Activated CD4-positive, alpha-beta T cell treated with anti-CD3 and anti-CD28 coated beads, Interleukin-2, Interleukin-4, amounts not matched to agents 100 ng/mL and 50 ng/mL, durations not matched to agents 16 hours and 8 hours (primary cell): ENCODE measurements at regions not wholly inside any gene's neighbourhood (a gene's known extent, or its start where the extent isn't known, plus 50 kb on each side); places are given as distances from the start of the nearest gene placed in this dataset.
"Not testable (repeated sequence)": the region's sequence is repeated elsewhere in the genome, so short reads cannot be mapped to it uniquely, and the experiment has no call there.

ENCODE experiments used
- DNase-seq: peaks from one replicate; pipeline ENCODE4 v3.0.0-alpha.2; 2020; ENCODE audit warnings: low spot score

DNA sequence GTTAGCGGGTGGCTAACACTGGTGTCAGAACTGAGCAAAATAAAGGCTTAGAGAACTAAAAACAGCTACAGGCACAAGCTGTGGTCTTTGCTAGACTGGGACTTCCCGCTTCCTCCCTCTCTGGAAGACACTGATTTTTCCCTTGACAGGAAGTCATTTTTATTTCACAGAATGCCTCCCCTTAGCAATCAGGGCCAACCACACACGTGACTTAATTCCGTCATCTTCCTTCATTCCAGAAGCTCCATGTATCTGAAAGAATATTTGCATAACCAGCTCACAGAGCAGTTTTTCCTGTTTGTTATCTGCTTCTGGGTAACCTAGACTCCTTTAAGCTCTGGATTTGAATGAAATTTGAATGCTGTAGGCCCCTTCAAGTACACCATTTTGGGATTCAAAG lies 327.5 kb upstream of the FRG1 start:
- no peak for DNase-seq

DNA sequence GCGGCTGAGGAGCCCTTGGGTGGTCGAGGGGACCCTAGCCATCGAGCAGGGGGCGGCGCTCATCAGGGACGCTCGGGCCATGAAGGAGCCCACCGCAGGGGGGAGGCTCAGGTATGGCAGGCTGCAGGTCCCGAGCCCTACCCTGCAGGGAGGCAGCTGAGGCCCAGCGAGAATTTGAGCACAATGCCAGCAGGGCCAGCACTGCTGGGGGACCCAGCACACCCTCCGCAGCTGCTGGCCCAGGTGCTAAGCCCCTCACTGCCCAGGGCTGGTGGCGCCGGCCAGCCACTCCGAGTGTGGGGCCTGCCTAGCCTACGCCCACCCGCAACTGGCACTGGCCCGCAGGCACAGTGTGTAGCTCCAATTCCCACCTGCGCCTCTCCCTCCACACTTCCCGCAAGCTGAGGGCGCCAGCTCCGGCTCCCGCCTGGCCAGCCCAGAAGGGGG lies 325.4 kb upstream of the FRG1 start:
- no peak for DNase-seq

DNA sequence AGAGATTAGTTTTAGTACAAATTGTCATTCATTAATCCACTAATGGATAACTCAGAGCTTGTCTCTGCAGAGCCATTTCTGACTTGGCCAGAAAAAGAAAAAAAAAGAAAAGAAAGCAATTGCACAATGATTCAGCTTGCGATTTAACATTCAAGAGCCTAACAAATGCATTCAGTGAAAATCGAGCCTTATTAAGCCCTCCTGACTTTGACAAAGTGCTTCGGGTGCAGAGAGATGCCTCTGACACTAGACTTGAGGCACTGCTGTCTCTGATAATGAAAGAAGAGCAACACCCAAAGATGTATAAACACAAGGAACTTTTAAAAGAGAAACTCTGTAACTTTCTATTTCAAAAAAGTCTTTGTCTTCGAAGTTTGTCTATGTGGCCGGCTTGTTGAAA lies 322.9 kb upstream of the FRG1 start:
- DNase-seq: not testable (repeated sequence)

DNA sequence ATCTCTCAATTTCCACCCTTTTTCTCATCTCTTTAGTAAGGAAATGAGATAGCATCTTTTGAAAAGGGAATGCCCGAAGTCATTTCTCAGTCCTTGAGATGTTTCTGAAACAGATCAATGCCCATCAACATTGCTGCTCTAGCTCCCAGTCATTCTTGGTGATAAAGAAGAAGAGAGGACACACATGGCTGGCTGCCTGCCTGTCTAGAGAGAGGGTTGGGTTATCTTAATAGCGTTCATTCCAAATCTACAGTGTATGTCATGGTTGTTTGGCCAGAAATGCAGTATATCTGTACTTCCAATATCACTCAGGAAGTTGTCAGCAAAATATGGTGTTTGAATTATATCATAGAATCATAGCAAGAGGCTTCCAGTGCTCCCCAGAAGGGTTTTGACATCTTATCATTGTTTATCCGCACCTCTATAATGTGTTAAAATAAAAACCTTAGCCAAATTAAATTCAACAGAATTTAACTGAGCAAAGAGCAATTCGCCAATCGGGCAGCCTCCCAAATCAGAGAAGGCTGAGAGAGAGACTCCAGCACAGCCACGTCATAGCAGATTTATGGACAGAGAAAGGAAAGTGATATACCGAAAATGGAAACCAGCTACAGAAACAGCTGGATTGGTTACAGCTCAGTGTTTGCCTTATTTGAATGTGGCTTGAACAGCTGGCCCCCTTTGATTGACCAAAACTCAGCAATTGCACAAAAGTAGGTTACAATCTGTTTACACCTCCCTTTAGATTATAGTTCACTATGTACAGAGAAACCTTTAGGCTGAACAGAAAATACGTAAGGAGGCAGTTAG lies 321.0 kb upstream of the FRG1 start:
- DNase-seq: not testable (repeated sequence)

DNA sequence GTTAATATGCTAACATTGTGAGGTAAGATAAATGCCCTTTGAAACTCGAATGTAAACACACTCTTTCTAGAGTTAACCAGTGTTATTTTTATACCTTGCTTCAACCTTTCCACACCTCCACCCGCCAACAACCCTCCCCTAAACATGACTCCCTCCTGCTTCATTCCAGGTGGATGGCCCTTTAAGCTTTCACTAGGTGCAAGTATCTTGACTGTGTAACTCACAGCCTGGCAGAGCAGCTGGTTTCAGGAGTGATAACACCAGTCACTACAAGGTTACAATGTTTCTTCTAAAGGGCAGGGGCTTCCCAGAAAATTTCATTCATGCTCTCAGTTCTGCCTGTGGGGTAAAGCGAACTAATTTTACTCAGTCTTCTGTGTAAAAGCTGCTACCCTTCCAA lies 318.1 kb upstream of the FRG1 start:
- not testable (repeated sequence) for DNase-seq

DNA sequence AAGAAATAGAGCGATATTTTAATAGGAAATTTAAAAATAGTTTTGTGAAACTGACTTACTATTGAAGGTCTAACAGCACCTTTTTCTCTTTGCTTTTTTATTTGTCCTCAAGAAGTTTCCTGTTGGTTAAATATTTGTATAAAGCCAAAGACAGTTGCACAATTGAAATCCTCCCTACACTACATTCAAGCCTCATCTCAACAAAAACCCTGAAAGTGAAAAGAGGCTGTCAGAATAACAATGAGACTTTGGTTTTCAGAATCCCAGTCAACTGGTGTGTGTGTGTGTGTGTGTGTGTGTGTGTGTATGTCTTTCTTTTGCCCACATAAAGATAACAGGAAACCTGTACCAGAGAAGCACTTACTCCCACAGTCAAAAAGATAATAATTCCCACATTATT lies 313.6 kb upstream of the FRG1 start:
- DNase-seq: not testable (repeated sequence)

DNA sequence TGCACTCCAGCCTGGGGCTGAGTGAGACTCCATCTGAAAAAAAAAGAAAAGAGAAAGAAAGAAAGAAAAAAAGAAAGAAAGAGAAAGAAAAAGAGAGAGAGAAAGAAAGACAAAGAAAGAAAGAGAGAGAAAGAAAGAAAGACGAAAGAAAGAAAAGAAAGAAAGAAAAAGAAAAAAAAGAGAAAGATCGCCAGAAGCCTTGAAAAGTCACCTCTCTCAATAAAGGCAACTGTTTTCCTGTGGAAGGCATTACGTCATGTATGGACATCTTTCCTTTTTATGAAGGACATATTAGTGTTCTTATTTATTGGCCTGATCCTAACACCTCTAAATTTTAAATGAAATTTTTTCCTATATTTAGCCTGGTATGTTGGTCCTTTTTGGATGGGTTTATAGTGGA lies 310.9 kb upstream of the FRG1 start:
- DNase-seq: not testable (repeated sequence)

DNA sequence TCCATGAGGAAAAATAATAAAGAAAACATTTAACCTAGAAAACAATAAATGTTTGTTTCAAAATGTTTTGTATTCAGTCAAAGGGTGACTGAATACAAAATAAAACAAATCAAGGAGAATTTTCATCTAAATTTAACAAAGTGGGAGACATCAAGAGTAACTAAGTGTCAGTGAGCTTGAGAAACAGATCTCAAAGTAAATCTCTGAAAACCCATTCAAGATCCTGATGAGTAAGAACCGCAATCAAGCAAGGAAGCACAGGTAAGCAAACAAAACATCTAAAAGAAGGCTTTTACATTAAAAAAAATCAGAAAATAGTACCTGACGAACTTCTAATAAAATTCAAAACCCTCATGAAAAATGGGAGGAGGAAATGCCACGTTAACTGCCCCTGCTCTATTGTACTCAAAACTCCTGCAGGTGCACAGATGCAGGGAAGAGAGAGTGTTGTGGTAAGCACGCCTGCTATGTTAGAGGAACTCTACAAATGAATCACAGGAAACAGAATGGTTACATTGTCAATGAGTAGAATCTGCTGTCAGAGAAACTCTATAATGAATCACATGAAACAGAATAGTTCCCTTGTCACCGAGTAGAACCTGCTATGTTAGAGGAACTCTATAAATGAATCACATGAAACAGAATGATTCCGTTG lies 309.6 kb upstream of the FRG1 start:
- peak; percentile 73 for DNase-seq

DNA sequence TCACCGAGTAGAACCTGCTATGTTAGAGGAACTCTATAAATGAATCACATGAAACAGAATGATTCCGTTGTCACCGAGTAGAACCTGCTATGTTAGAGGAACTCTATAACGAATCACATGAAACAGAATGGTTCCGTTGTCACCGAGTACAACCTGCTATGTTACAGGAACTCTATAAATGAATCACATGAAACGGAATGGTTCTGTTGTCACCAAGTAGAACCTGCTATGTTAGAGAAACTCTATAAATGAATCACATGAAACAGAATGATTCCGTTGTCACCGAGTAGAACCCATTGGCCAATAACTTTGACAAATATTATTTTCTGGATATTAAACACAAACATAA lies 309.1 kb upstream of the FRG1 start:
- peak; percentile 35 for DNase-seq

DNA sequence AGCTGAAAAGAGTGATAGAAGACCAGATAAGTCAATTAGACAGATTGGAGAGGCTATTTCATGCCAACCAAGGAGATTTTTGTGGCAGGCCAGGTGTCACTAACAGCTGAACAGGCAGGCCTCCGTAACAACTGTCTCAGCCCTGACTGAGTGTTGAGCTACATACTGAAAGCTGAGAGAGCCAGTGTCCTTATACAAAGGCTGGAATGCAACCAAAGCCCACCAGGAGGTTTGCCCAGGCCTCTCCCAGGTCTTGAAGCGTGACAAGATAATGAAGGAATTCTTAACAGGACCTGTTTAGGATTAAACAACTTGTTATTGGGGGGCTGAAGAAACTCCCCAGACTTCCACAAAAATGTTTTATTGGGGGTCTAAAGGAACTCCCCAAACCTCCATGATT lies 290.2 kb upstream of the FRG1 start:
- DNase-seq: not testable (repeated sequence)

DNA sequence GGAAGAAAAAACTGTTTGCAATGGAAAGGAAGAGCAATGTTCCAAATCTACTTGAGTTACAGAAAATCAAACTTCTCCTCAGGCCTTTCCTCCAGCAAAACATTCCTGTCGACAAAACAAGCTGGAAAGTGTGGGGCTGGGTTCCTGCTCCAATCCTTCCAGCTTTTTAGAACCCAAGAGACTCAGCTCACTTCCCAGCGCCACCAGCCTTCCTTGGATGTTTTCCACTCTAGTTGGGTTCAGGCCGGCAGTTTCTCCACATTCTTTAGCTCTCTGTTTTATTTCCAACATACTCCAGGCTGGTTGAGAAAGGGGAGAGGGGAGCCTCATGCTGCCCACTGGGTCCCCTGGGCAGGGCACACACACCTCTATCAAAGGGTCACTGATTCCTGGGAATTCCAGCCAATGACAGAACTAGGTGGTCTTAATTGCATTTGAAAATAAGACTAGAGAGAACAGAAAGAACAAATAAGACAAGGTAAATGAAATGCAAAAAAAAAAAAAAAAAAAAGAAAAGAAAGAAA lies 287.5 kb upstream of the FRG1 start:
- not testable (repeated sequence) for DNase-seq

DNA sequence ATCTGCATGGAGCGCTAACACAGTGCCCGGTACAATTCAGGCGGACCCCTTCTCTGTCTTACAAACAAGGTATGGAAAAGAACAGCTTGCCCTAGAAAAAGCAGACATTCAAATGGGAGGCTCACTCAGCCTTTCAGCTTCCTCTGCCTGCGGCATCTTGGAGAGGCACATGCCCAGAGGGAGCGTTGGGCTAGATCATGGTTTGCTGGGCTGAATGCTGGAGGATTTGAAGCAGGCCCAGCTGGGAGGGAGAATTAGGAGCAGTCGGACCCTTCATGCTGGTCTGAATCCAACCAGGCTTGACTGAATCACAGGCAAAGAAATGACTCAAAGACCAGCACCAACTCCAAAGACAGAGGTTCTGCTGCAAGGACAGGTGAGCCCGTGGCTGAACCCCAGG lies 286.7 kb upstream of the FRG1 start:
- DNase-seq: not testable (repeated sequence)

DNA sequence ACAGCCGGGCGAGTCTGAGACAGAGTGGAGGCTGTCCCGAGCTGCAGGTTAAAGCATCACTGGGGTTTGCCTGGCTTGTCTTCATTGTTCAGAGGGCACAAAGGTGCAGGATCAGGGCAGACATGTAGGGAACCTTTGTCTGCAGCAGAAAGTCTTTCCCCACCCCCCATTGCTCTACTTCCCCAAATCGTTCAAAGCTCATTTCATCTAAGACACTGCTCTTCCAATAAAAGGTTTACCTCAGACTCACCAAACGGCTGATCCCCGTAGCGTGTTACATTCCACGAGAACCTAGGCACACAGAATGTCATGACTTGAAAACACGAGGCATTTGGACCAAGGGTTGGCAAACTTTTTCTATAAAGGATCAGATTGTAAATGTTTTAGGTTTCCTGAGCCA lies 286.3 kb upstream of the FRG1 start:
- not testable (repeated sequence) for DNase-seq

DNA sequence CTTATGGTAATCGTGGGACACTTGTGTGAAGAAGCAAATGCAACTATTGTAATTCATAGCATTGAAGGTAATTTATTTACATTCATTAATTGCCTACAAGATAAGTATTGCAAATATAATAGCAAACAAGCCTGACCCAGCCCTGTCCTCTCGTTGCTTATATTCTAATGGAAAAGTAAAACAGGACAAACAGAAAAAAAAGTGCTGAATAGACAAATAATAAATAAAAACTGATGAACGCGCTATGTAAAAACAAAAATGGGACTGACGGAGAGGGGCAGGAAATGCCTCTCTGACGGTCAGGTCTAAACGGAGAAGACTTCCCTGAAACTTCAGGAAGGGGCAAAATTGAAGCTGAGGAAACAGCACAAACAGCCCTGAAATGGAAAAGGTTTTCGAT lies 284.9 kb upstream of the FRG1 start:
- not testable (repeated sequence) for DNase-seq

DNA sequence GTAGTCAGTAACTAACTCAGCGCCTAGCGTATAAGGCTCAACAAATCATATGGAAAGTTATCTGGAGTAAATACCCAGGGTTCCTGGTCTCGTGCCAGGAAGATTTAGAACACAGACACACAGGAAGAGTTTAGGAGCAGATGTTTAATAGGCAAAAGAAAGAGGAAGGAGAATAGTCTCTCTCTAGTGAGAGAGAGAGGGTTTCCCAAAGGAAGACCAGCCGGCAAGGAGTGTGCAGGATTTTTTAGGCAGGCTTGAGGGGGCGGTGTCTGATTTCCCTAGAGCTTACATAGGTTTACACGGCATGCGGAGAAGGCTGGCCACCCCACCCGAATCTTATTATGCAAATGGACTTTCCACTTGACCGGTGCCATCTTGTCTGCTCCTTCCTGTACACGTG lies 284.0 kb upstream of the FRG1 start:
- no peak for DNase-seq

DNA sequence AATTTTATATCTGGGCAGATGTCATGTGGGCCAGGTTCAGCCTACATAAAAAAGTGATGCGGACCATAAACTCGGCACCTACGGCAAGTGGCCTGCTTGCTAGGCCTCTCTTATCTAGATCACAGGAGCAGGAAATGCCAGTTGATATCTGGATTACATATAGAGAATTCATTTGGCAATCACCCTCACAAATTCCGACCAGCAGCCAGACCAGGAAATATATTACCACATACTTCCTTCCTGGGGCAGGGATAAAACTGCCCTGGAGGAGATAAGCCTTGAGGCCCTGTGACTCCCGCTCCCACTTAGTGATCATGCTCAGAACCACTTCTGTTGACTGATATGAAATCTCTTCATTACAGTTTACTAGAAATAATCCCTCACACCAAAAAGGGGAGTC lies 282.4 kb upstream of the FRG1 start:
- not testable (repeated sequence) for DNase-seq

DNA sequence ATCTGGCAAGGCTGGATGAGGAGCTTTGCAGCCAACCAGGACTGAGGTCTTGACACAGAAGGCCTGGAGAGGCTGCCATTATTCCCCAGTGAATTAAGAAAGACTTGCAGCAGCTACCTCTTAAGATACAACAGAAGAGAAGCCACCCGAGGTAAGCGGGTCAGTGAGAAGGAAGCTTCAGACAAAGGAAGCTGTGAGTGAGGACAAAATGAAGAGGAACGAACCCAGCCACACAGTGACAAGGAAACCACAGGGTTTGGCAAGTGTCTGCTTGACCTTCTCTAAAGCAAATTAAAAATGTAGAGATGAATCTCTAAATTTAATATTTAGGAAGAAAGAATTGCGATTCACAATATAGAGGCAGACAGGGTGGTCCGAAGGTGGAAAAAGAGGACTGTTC lies 281.8 kb upstream of the FRG1 start:
- not testable (repeated sequence) for DNase-seq

DNA sequence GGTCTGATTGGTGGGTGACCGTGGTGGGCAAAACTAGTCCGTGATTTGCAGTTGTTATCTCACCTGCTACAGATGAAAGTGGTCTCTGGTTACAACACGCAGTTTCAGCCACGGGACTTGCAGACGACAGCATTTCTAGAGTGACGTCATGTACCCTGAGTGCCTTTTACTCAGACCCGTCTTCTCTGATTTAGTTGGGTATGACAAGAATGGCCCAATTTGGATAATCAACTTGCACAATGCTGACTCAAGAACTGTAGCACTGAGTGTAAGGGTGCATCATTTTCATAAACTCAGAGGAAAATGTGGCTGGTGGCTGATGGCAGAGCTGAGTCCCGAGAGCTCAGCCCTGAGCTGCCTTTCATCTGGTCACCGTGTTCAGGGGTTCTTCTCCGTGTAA lies 281.4 kb upstream of the FRG1 start:
- DNase-seq: peak; percentile 4

DNA sequence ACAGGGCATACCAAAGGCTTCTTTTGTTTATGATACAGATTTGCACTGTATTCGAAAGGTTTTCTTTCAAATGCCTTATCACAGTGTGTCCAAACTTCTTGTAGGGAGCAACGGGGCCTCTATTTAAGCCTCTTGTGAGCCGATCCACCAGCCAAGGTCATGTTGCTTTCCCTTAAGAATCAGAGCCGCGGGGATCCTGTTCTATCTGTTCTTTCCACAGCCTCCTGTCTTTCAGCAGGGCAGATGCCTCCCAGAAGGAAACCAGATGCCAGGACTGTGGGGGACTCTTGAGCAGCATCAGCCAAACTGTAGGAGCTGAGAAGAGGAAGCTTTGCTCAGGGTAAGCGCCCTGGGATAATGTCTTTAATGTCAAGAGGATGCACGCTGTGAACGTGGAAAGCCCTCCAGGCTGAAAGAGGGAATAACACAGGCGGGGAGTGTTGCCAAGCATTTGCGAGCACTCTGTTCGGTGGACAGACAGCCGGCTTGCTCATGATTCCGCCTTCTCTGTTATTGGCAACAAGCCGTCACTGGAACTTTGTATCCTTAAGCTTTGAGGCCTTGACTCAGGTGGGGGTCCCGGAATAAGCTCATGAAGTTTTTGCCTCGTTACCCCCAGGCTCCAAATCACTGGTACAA lies 279.8 kb upstream of the FRG1 start:
- DNase-seq: no peak

DNA sequence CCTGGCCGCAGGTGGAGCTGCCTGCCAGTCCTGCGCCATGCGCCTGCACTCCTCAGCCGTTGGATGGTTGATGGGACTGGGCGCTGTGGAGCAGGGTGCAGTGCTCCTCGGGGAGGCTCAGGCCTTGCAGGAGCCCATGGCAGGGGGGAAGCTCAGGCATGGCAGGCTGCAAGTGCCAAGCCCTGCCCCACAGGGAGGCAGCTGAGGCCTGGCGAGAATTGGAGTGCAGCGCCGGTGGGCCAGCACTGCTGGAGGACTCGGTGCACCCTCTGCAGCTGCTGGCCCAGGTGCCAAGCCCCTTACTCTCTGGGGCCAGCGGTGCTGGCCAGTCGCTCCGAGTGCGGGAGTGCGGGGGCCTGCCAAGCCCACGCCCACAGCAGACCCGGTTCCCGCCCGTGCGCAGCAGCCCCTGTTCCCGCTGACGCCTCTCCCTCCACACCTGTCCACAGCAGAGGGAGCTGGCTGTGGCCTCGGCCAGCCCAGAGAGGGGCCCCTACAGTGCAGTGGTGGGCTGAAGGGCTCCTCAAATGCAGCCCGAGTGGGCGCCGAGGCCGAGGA lies 275.9 kb upstream of the FRG1 start:
- no peak for DNase-seq

DNA sequence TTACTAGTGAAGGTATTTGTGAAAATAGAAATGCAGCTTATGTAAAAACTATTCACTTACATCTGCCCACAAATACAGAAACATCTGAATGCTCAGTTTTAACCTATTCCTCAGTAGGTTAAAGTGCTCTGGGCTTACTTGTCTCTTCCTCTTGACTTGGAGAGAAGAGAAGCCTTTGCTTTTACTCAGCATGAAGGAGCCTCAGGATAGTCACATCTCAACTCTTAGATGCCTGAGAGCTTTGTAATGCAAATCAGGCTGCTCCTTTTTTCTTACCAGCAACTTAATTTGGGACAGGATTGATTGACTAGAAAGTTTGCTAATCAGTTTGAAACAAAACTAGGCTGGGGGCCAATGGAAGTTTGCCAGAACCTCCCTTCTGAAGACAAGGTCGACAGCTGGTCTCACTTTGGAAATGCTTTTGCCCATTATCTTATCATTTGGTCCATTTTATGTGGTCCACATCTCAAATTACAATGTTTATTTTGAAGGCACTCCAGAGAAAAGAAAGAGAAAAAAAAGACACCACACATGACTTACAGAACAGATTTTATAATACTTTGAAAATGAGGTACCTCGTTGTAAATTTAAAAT lies 274.9 kb upstream of the FRG1 start:
- DNase-seq: not testable (repeated sequence)

DNA sequence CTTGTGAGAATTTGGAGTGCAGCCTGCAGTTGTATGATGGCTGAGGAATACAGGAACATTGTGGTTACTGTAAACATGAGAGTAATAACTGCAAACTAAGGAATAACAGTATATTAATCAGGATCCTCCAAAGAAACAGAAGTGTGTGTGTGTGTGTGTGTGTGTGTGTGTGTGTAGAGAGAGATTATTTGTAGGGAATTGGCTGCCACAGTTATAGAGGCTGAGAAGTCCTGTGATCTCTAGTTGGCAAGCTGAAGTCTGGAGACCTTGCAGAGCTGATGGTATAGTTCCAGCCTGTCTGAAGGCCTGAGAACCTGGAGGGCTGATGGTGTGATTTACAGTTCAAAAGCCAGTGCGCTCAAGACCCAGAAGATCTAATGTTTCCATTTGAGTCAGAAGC lies 273.3 kb upstream of the FRG1 start:
- DNase-seq: not testable (repeated sequence)
